Hepatocyte (in vitro differentiated cells): ENCODE measurements at regions not wholly inside any gene's neighbourhood (a gene's known extent, or its start where the extent isn't known, plus 50 kb on each side); places are given as distances from the start of the nearest gene placed in this dataset.

Experiments
- CTCF ChIP-seq: fragments of 200-600 bp; sonication (generic); IDR thresholded peaks from 2 replicates; pipeline ENCODE4 v1.5.1; 2016; ENCODE audit warnings: antibody characterized with exemption, mild to moderate bottlenecking; ENCODE audit not compliant: poor library complexity
- EZH2 ChIP-seq: fragments of 200-600 bp; sonication (generic); IDR thresholded peaks from 2 replicates; pipeline ENCODE4 v1.6.1; 2016; ENCODE audit warnings: antibody characterized with exemption, mild to moderate bottlenecking, borderline replicate concordance
- EZH2phosphoT487 ChIP-seq: fragments of 200-600 bp; sonication (generic); IDR thresholded peaks from one replicate; pipeline ENCODE4 v1.6.1; 2018; ENCODE audit warnings: antibody characterized with exemption, mild to moderate bottlenecking, low read depth, moderate library complexity; ENCODE audit not compliant: unreplicated experiment, severe bottlenecking

GRCh38 chr5:92629574-92629973 is 951.4 kb downstream of the NR2F1-AS1 start:
- TF ChIP-seq CTCF, result no peak
- no peak for TF ChIP-seq EZH2
- no peak for TF ChIP-seq EZH2phosphoT487
